Colonic mucosa (tissue), 4 donors: ENCODE measurements at regions not wholly inside any gene's neighbourhood (a gene's known extent, or its start where the extent isn't known, plus 50 kb on each side); places are given as distances from the start of the nearest gene placed in this dataset.

Source experiments
- DNase-seq: peaks from one replicate; pipeline ENCODE4 v3.0.0-alpha.2; 2020
- H3K27ac ChIP-seq: fragments of 200-600 bp; one replicate; pipeline ENCODE4 v1.8.0; 2021
- H3K27me3 ChIP-seq: fragments of 200-600 bp; one replicate; pipeline ENCODE4 v1.8.0; 2021
- H3K36me3 ChIP-seq: fragments of 200-600 bp; one replicate; pipeline ENCODE4 v1.8.0; 2021
- H3K4me1 ChIP-seq: fragments of 200-600 bp; one replicate; pipeline ENCODE4 v1.8.0; 2021; ENCODE audit warnings: mild to moderate bottlenecking
- H3K4me3 ChIP-seq: fragments of 200-600 bp; one replicate; pipeline ENCODE4 v1.8.0; 2021
- H3K9ac ChIP-seq, 2 donors: one replicate each; pipeline ENCODE4 v1.7.0; 2013; ENCODE audit warnings: control low read depth in 2 of 2, low read depth in 2 of 2, low read length in 2 of 2
- H3K9me3 ChIP-seq: fragments of 200-600 bp; one replicate; pipeline ENCODE4 v1.8.0; 2021
- CTCF ChIP-seq: fragments of 200-600 bp; IDR thresholded peaks from one replicate; pipeline ENCODE4 v1.8.0; 2022; ENCODE audit warnings: antibody characterized with exemption, mild to moderate bottlenecking
- intact Hi-C: fragments of 100-400 bp; cut with DNase I; formaldehyde crosslinking; loops from one replicate; pipeline ENCODE4 v1.14.1; 2022
- donor health status: healthy.
- donor health status: DM: no; HTN: no; CAD: no.
- donor health status: DM: no; HTN: no; CAD: no.

GRCh38 chr4:79695848-79696247 lies 287.8 kb upstream of the GK2 start:
- no peaks in the 10 kb centered on the region for H3K4me1 ChIP-seq
- no peak for DNase-seq
- no peaks in the 10 kb centered on the region for H3K36me3 ChIP-seq
- H3K9ac ChIP-seq, result no peak overlapping the region
- H3K27me3 ChIP-seq, result no peaks in the 10 kb centered on the region
- intact Hi-C loops, result no loop called here
- no peak overlapping the region for H3K4me3 ChIP-seq
- H3K27ac ChIP-seq, result no peak overlapping the region
- H3K9me3 ChIP-seq, result no peaks in the 10 kb centered on the region
- TF ChIP-seq CTCF, result no peak

GRCh38 chr4:79689740-79690139 lies 281.7 kb upstream of the GK2 start:
- H3K4me3 ChIP-seq, result no peak overlapping the region
- intact Hi-C loops, result no loop called here
- H3K9me3 ChIP-seq, result no peaks in the 10 kb centered on the region
- no peaks in the 10 kb centered on the region for H3K4me1 ChIP-seq
- H3K36me3 ChIP-seq, result no peaks in the 10 kb centered on the region
- H3K27me3 ChIP-seq, result no peaks in the 10 kb centered on the region
- no peak for DNase-seq
- TF ChIP-seq CTCF, result no peak
- H3K27ac ChIP-seq, result no peak overlapping the region
- no peak overlapping the region for H3K9ac ChIP-seq

DNA sequence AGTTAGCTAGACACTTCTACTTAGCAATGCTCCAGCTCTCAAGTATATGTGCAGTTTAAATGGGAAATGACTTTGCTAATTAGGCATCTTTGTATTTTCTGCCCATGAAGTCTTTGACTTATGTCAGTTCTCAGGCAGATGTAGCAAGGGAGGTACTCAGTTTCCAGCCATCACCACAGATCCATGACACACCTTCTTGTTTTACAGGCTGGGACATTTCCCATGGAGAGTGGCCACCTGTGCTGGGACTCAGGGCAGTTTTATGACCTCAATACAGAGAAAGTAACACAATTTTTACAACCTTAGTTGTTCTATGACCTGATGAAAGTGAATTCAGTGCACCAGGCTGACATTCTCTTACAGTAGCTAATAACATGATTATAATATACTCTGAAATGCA lies 280.7 kb upstream of the GK2 start:
- Histone ChIP-seq H3K4me1 (no peaks in the 10 kb centered on the region), H3K9me3 (no peaks in the 10 kb centered on the region), H3K27ac (no peak overlapping the region), H3K4me3 (no peak overlapping the region), H3K9ac (no peak overlapping the region), H3K27me3 (no peaks in the 10 kb centered on the region), H3K36me3 (no peaks in the 10 kb centered on the region)
- no peak for TF ChIP-seq CTCF
- intact Hi-C loops, result no loop called here
- DNase-seq, result peak; percentile 30

DNA sequence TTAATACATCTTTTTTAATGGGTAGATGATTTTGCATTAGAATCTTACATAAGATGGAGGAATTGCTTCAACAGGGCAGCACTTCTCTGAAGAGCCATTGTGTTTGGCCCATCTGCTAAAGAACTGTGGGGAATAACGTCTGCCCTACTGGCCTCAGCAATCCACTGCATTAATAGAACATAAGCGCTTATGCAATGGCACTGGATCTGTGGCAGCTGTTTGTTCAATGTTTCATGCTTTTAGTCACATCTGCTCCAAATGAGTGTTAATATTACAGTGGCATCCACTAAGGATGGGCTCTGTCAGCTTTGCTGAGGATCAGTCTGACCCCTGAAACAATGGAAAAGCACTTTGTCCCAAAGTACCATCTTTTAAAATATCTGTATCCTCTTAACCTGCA lies 279.0 kb upstream of the GK2 start:
- Histone ChIP-seq H3K27ac (no peak overlapping the region), H3K4me3 (no peak overlapping the region), H3K9me3 (no peaks in the 10 kb centered on the region), H3K36me3 (no peaks in the 10 kb centered on the region), H3K27me3 (no peaks in the 10 kb centered on the region), H3K9ac (no peak overlapping the region), H3K4me1 (no peaks in the 10 kb centered on the region)
- intact Hi-C loops, result no loop called here
- TF ChIP-seq CTCF, result no peak
- no peak for DNase-seq

DNA sequence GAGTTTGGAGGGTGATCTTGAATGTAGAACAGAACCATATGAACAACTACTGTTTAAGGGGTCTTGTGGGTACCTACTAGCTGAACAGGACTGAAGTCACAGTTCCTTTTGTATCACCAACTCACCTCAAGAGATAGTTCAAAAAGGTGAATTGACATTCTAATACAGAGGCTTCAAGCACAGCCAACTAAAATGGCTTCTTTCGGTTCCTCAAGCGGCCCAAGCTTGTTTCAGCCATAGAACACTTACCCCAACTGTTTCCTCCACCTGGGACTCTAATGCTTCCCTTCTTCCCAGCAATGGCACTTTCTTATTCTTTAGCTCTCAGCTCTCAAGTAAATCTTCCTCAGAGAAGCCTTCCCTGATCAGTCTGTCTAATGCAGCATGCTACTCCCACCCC lies 277.5 kb upstream of the GK2 start:
- H3K9me3 ChIP-seq, result no peaks in the 10 kb centered on the region

More for the DNA sequence above, 277.5 kb upstream of the GK2 start:
- no peak for DNase-seq
- Histone ChIP-seq H3K36me3 (no peaks in the 10 kb centered on the region), H3K9ac (no peak overlapping the region), H3K27ac (no peak overlapping the region), H3K27me3 (no peaks in the 10 kb centered on the region), H3K4me1 (no peaks in the 10 kb centered on the region), H3K4me3 (no peak overlapping the region)
- intact Hi-C loops, result no loop called here
- no peak for TF ChIP-seq CTCF
